Right ventricle myocardium inferior (tissue), 1 donor: ENCODE measurements at regions not wholly inside any gene's neighbourhood (a gene's known extent, or its start where the extent isn't known, plus 50 kb on each side); places are given as distances from the start of the nearest gene placed in this dataset.
"Not testable (repeated sequence)": the region's sequence is repeated elsewhere in the genome, so short reads cannot be mapped to it uniquely, and the experiment has no call there.

ENCODE experiments used
- ATAC-seq: fragments of 200-7000 bp; cut with Tn5 transposase; one replicate; pipeline ENCODE4 v1.9.1; 2020; ENCODE audit warnings: mild to moderate bottlenecking, moderate library complexity
- DNase-seq: peaks from one replicate; pipeline ENCODE4 v3.0.0; 2021; ENCODE audit errors: missing footprints
- intact Hi-C: fragments of 100-400 bp; cut with DNase I; formaldehyde crosslinking; loops from one replicate; pipeline ENCODE4 v1.11.0; 2022
- donor health status: DM: no; HTN: yes; CAD: no; lungs with severe emphysema.

GRCh38 chr10:114724716-114725106, 66.6 kb upstream of the ABLIM1 start:
- ATAC-seq = no peak
- intact Hi-C loops = loop anchor here (5.0 kb wide), 1 partner anchor 172 kb away; no protein-coding TSS in a partner anchor
- DNase-seq = no peak

- no peak for DNase-seq
- ATAC-seq = no peak
- intact Hi-C loops = no loop called here
Measured at GRCh38 chr10:114726820-114727271, 68.8 kb upstream of the ABLIM1 start.

GRCh38 chr10:114728325-114728724, 70.2 kb upstream of the ABLIM1 start:
- no peak for ATAC-seq
- no peak for DNase-seq
- intact Hi-C loops = no loop called here

GRCh38 chr10:114729103-114729659, 71.1 kb upstream of the ABLIM1 start:
- ATAC-seq (no peak), DNase-seq (no peak)
- intact Hi-C loops = loop anchor here (1.0 kb wide), 1 partner anchor 8 kb away; no protein-coding TSS in a partner anchor

- ATAC-seq = no peak
- DNase-seq = no peak
- intact Hi-C loops = no loop called here
Measured at GRCh38 chr10:114730291-114730690, 72.2 kb upstream of the ABLIM1 start.

GRCh38 chr10:114732931-114733330, 74.9 kb upstream of the ABLIM1 start:
- ATAC-seq (no peak), DNase-seq (no peak)
- intact Hi-C loops = no loop called here

GRCh38 chr10:114735946-114736345, 77.9 kb upstream of the ABLIM1 start:
- DNase-seq (no peak), ATAC-seq (no peak)
- intact Hi-C loops = no loop called here

GRCh38 chr10:114743521-114744231, 77.9 kb upstream of the FHIP2A start:
- intact Hi-C loops = no loop called here
- DNase-seq (no peak), ATAC-seq (no peak)

- ATAC-seq (no peak), DNase-seq (no peak)
- intact Hi-C loops = no loop called here
Measured at GRCh38 chr10:114746531-114746930, 75.0 kb upstream of the FHIP2A start.

GRCh38 chr10:114748241-114748640, 73.3 kb upstream of the FHIP2A start:
- ATAC-seq (no peak), DNase-seq (no peak)
- intact Hi-C loops = no loop called here

GRCh38 chr10:114749014-114749413, 72.6 kb upstream of the FHIP2A start:
- DNase-seq = no peak
- intact Hi-C loops = no loop called here
- ATAC-seq = peak; percentile 55

- ATAC-seq (peak; percentile 47), DNase-seq (no peak)
- intact Hi-C loops = no loop called here
Measured at GRCh38 chr10:114749510-114749909, 72.1 kb upstream of the FHIP2A start.

- ATAC-seq = no peak
- intact Hi-C loops = loop anchor here (5.0 kb wide), 1 partner anchor 35 kb away; no protein-coding TSS in a partner anchor
- DNase-seq = no peak
Measured at GRCh38 chr10:114751856-114752255, 69.7 kb upstream of the FHIP2A start.

GRCh38 chr10:114752570-114752969, 69.0 kb upstream of the FHIP2A start:
- not testable (repeated sequence) for ATAC-seq, DNase-seq
- intact Hi-C loops = loop anchor here (5.0 kb wide), 1 partner anchor 35 kb away; no protein-coding TSS in a partner anchor

GRCh38 chr10:114753126-114753525, 68.5 kb upstream of the FHIP2A start:
- DNase-seq (no peak), ATAC-seq (no peak)
- intact Hi-C loops = loop anchor here (5.0 kb wide), 1 partner anchor 36 kb away; no protein-coding TSS in a partner anchor

GRCh38 chr10:114754445-114755320, 66.9 kb upstream of the FHIP2A start:
- ATAC-seq (peak; percentile 21), DNase-seq (no peak)
- intact Hi-C loops = loop anchor here (5.0 kb wide), 1 partner anchor 37 kb away; no protein-coding TSS in a partner anchor

- intact Hi-C loops = no loop called here
- DNase-seq (no peak), ATAC-seq (peak; percentile 6)
Measured at GRCh38 chr10:114755537-114755936, 66.0 kb upstream of the FHIP2A start.

- no peak for DNase-seq
- ATAC-seq = no peak
- intact Hi-C loops = no loop called here
Measured at GRCh38 chr10:114758331-114758730, 63.2 kb upstream of the FHIP2A start.
